Pancreas (tissue), 10 donors: ENCODE measurements at regions not wholly inside any gene's neighbourhood (a gene's known extent, or its start where the extent isn't known, plus 50 kb on each side); places are given as distances from the start of the nearest gene placed in this dataset.
A peak's percentile ranks its signal among the peaks of the same experiment; 100 is the strongest.

Source experiments
- ATAC-seq, 4 donors: fragments of 200-7000 bp; cut with Tn5 transposase; one replicate each; pipeline versions ENCODE4 v1.8.0 to v1.9.1; 2020; ENCODE audit warnings: mild to moderate bottlenecking in 4 of 4, moderate library complexity in 4 of 4
- DNase-seq, 6 donors: peaks; one replicate each; pipeline ENCODE4 v3.0.0-alpha.2; 2020
- FAIRE-seq: peaks from 2 replicates; lab custom pipeline; 2012; peaks lifted over from hg19 to GRCh38; lab: Jason Lieb, UNC
- H3K27ac ChIP-seq, 4 donors: fragments of 200-600 bp; sonication (generic); 1 replicate in 3 of 4; 2 replicates in 1 of 4; pipeline versions ENCODE4 v1.5.0 to v1.8.0; 2020
- H3K27me3 ChIP-seq, 4 donors: fragments of 200-600 bp; one replicate each; pipeline ENCODE4 v1.8.0; 2021
- H3K36me3 ChIP-seq, 3 donors: fragments of 200-600 bp; sonication (generic) in 1 of 3; one replicate each; pipeline versions ENCODE4 v1.5.0 to v1.8.0; 2020 to 2021
- H3K4me1 ChIP-seq, 3 donors: fragments of 200-600 bp; one replicate each; pipeline ENCODE4 v1.8.0; 2021
- H3K4me3 ChIP-seq, 4 donors: fragments of 200-600 bp; sonication (generic) in 2 of 4; one replicate each; pipeline versions ENCODE4 v1.5.0 to v1.8.0; 2020 to 2021
- H3K9me3 ChIP-seq, 4 donors: fragments of 200-600 bp; one replicate each; pipeline ENCODE4 v1.8.0; 2021
- CTCF ChIP-seq, 4 donors: fragments of 200-600 bp; sonication (generic) in 3 of 4; IDR thresholded peaks; one replicate each; pipeline versions ENCODE4 v1.5.0 to v1.8.0; 2021; ENCODE audit warnings: antibody characterized with exemption in 4 of 4
- WGBS, 2 donors: extraction: QIAGEN DNeasy Blood & Tissue Kit; methylation state at CpG; one replicate each; pipeline ENCODE4 v1.1.7; 2013; 5-methylcytosine and 5-hydroxymethylcytosine counted together
- intact Hi-C, 3 donors: fragments of 100-400 bp; cut with DNase I; formaldehyde crosslinking; loops; one replicate each; pipeline versions ENCODE4 v1.11.1 to v1.14.2; 2022
- donor health status: healthy with polysubstance abuse.
- donor health status: DM: no; HTN: no; CAD: no; lungs with moderate emphysema.
- donor health status: DM: no; HTN: no; CAD: no.
- donor health status: control.
- donor health status: control.
- donor health status: Bipolar disorder and iron deficiency.
- donor health status: DM: yes; HTN: yes; CAD: no.
- donor health status: DM: no; HTN: no; CAD: no.
- donor health status: DM: no; HTN: no; CAD: no.
- donor health status: DM: yes; HTN: yes; CAD: no.

GRCh38 chr10:29917311-29917710 is 142.1 kb downstream of the JCAD start:
- ATAC-seq = peak; percentile 32 to 86 (median 70)
- Histone ChIP-seq H3K4me1 (peaks cover 0 to 10% (median 0%) of the 10 kb centered on the region in 3 donors), H3K27ac (peak overlapping the region in 1 of 4 donors; percentile 49), H3K4me3 (no peak overlapping the region), H3K27me3 (no peaks in the 10 kb centered on the region), H3K9me3 (no peaks in the 10 kb centered on the region), H3K36me3 (no peaks in the 10 kb centered on the region)
- peak in 1 of 6 donors; percentile 44 for DNase-seq
- no peak for FAIRE-seq
- no peak for TF ChIP-seq CTCF (IDR thresholded peaks at IDR 0.05)
- 45 to 59% methylated on average over 4 of the region's 4 CpGs for WGBS, 2 donors
- intact Hi-C loops = no loop called here

- H3K27ac ChIP-seq = peak overlapping the region in 1 of 4 donors; percentile 49
- no peak for DNase-seq
- no peak overlapping the region for H3K4me3 ChIP-seq
- TF ChIP-seq CTCF (IDR thresholded peaks at IDR 0.05) = no peak
- no peaks in the 10 kb centered on the region for H3K27me3 ChIP-seq
- 87 to 90% methylated on average over 4 of the region's 4 CpGs for WGBS, 2 donors
- no peaks in the 10 kb centered on the region for H3K36me3 ChIP-seq
- no peak for FAIRE-seq
- no peak for ATAC-seq
- peaks cover 0 to 10% (median 0%) of the 10 kb centered on the region in 3 donors for H3K4me1 ChIP-seq
- no peaks in the 10 kb centered on the region for H3K9me3 ChIP-seq
- intact Hi-C loops = no loop called here
Measured at GRCh38 chr10:29916669-29917068, 142.7 kb downstream of the JCAD start.

- Histone ChIP-seq H3K4me3 (no peak overlapping the region), H3K27ac (no peak overlapping the region), H3K4me1 (peaks cover 0 to 10% (median 0%) of the 10 kb centered on the region in 3 donors), H3K27me3 (no peaks in the 10 kb centered on the region), H3K36me3 (no peaks in the 10 kb centered on the region), H3K9me3 (no peaks in the 10 kb centered on the region)
- intact Hi-C loops = no loop called here
- WGBS, 2 donors = 72 to 77% methylated on average over 3 of the region's 3 CpGs
- no peak for FAIRE-seq
- no peak for ATAC-seq
- no peak for TF ChIP-seq CTCF (IDR thresholded peaks at IDR 0.05)
- DNase-seq = no peak
Measured at GRCh38 chr10:29914986-29915785, 144.2 kb downstream of the JCAD start.

GRCh38 chr10:29908962-29909361 is 150.4 kb downstream of the JCAD start:
- FAIRE-seq (no peak), DNase-seq (no peak), ATAC-seq (peak in 2 of 4 donors; percentile 59 to 67)
- 43 to 65% methylated on average over 6 of the region's 6 CpGs for WGBS, 2 donors
- intact Hi-C loops = no loop called here
- H3K4me3 ChIP-seq = no peak overlapping the region
- TF ChIP-seq CTCF (IDR thresholded peaks at IDR 0.05) = no peak
- no peaks in the 10 kb centered on the region for H3K27me3 ChIP-seq
- H3K36me3 ChIP-seq = no peaks in the 10 kb centered on the region
- no peak overlapping the region for H3K27ac ChIP-seq
- H3K4me1 ChIP-seq = no peaks in the 10 kb centered on the region
- H3K9me3 ChIP-seq = no peaks in the 10 kb centered on the region

- DNase-seq (no peak), FAIRE-seq (no peak), ATAC-seq (no peak)
- no peak for TF ChIP-seq CTCF (IDR thresholded peaks at IDR 0.05)
- H3K27ac ChIP-seq = no peak overlapping the region
- 54 to 67% methylated on average over 2 of the region's 2 CpGs for WGBS, 2 donors
- intact Hi-C loops = no loop called here
- no peaks in the 10 kb centered on the region for H3K27me3 ChIP-seq
- no peaks in the 10 kb centered on the region for H3K36me3 ChIP-seq
- no peaks in the 10 kb centered on the region for H3K4me1 ChIP-seq
- H3K4me3 ChIP-seq = no peak overlapping the region
- no peaks in the 10 kb centered on the region for H3K9me3 ChIP-seq
Measured at GRCh38 chr10:29900865-29901264, 158.5 kb downstream of the JCAD start.
